Fibroblast of skin of back (primary cell): ENCODE measurements at regions not wholly inside any gene's neighbourhood (a gene's known extent, or its start where the extent isn't known, plus 50 kb on each side); places are given as distances from the start of the nearest gene placed in this dataset.

ENCODE experiments used
- DNase-seq: peaks from one replicate; pipeline ENCODE4 v3.0.0-alpha.2; 2013

DNA sequence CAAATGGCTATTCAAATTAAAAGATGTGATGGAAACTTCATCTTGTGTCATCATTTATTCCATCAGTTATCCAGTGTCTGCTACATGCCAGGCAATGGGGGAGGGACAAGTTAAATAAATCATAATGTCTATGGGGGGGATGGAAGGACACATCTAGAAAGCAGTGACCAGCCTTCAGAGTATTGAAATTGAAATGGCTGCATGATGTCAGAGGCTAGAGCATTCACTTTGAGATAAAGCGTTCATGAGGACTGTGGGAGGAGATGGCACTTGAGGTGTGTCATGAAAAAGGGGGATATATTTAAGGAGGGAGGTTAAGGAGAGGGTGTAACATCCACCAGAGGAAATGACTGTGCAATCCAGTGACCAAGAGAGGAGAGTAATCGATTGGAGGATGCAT is 50.6 kb downstream of the SLIT2 start:
- no peak for DNase-seq

DNA sequence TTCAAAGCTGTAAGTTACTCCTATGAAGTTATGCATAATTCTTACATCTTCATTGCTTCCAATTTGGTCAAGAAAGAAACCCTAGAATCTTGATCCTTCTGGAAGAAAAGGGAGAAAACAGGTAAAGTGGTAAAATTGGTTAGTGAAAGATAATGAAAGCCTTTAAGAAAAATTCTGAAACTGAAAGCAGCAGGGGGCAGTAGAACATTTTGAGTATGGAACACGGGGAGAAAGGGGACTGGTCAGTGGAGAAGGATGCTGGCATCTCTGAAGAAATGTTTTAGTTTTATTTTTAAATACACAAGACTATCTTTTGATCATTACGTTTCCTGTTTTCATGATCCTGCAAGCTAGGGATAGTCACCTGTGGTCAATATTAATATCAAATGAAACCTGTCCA is 54.3 kb downstream of the SLIT2 start:
- no peak for DNase-seq

DNA sequence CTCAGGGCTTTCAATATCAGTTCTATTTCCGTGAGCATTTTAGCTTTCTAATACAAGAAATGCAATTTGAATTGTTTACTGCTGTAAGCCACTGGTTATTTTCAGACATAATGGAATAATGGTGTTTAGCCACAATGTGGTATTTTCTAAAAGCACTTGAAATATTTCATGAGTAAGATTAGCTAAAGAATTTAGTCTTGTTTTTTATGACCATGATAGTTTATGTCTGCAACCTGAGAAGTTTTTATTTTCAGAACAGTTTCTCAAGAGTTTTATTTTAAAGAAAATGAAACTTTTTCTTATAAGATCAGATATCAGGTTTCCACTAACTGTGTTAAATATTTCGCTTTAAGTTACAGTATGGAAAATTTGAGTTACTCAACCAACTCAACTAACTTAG is 60.2 kb downstream of the SLIT2 start:
- DNase-seq = peak; percentile 34

DNA sequence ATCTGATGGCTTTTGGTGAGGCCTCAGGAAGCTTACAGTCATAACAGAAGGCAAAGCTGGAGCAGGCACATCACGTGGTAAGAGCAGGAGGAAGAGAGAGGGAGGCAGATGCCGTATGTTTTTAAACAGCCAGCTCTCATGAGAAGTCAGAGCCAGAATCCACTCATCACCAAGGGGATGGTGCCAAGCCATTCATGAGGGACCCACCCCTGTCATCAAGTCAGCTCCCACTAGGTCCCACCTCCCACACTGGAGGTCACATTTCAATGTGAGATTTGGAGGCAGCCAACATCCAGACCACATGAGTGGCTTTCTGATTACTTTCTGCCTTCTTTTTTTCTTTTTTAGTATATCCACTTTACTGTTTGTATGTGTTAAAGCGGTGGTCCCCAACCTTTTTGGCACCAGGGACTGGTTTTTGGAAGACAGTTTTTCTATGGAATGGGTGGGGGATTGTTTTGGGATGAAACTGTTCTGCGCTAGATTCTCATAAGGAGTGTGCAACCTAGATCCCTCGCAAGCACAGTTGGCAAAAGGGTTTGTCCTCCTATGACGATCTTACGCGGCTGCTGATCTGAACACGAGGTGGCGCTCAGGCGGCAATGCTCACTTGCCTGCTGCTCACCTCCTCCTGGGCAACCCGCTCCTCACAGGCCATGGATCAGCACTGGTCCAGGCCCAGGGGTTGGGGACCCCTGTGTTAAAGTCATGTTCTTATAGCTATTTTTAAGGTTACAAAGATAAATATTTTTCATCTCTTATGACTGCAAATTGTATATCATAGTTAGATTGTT is 61.7 kb downstream of the SLIT2 start:
- no peak for DNase-seq

DNA sequence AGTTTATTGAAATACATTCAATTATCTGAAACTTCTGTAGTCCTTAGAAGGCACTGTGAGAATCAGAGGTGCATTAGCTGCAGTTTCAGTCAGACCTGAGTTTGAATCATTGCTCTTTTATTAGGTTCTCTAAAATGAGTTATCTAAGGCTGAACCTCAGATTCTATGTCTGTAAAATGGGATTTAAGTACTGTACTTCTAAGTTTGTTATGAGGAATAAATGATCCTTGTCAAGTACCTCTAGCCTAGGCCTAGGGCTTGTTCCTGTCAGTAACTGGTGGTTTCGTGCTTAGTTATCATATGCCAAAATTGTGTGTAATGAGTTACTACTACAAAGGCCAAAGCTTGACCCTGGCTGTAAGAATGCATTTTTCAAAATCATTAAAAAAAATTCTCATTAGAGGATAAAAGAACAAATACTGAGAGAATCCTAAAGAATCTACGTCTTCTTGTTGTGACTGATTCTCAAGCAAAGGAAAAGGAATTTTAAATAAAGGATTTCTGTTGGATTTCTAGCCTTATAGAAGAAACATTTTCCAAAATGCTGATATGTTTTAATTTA is 65.8 kb downstream of the SLIT2 start:
- DNase-seq = no peak

DNA sequence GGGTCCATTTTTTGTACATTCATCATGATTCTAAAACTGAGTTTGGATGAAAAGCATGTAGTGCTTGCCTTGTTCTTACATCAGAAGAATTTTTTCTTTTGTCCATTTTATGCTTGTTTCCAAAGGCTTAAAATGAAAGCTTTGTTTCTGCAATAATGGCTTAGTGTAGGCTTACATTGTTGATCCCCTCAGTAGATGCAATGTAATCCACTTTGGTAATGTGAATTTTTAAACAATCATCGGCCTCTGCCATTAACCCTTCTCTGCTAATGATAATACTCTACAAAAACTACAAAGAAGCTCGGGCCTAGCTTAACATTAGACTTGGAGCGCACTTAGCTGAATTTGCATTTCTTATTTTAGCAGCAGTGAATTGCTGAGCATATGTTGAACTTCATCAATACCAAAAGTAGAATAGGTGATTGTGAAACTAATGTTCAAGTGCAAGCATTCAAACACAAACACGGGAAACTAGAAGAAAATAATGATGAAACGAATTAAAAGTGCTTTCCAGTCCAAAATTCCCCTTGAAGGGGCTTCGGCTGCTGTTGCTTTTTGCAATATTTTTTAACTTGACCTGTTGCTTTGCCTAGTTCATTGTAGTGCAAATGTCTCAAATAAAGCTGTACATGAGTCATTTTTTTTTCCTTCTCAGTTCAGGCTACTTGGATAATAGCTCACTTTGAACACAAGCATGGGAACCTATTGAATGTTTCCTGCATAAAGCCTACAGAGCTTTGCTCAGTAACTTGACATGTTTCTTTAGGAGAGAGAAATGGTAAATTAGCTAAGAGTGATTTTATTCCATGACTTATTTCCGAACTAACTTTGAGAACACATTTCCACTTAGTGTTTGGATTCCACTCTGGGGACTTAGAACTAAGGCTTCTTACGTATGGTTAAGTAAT is 66.5 kb downstream of the SLIT2 start:
- DNase-seq = peak; percentile 19

DNA sequence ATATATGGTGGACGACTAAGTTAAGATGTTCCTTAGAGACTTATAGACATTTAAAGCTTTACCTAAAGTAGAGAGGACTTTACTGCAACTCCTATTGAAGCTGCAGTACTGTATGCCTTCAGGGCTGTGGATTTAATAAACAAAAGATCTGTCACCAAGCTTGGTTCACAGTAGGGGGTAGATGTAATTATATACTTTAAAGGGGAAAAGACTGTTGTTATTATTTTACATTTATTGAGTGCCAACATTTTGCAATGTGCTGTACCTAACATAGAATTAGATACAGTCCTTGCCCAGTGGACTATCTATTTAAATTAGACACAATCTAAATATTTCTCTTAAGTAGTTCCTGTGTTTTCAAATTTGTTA is 67.2 kb downstream of the SLIT2 start:
- no peak for DNase-seq

DNA sequence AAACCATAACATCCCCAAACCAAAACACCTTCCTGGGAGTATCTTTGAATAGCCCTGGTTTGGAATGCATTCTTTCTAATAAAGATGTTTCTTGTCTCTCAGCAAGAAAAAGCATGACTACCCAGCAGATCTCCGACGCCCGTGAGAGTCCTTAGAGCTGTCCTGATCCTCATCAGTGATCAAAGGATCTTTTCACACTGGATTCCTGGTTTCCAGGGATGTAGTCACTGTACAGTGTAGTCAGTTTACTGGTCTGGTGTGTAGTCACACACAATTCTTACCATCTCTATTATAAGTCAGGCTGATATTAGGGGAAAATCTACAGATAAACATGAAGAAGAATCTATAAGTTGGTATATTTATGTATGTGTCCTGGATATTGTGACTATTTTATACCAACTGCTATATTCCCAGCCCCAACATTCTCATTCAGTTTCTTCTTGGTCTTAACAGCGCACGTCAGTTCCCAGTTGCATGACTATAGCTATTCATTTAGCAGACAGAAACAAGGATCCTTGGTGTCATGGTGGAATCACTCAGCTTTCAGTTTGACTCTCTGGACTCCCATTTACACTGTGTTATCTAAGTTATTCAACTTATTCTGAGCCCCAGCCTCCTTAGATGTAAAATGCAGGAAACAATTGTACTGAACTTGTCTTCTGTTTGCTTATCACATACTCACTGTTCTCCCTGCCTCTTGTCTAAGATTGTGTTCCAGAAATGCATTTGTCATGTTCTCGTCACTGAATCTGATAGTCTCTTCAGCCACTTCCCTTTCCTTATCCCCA is 68.3 kb downstream of the SLIT2 start:
- no peak for DNase-seq

DNA sequence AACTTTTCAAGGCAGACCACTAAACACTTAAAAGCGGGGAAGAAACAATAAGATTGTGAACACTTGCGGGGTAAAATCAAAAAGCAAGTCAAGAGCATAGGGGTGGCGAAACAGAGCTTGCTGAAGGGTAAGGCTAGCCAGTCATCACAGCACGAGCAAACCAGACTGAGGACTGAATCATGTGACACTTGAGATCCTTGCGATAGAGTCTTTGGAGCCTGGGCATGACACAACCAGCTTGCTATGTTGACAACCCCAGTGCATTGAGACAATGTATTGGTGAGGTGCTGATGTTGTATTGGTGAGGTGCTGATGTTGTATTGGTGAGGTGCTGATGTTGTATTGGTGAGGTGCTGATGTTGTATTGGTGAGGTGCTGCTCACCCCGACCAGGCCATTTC is 72.3 kb downstream of the SLIT2 start:
- DNase-seq = peak; percentile 36

DNA sequence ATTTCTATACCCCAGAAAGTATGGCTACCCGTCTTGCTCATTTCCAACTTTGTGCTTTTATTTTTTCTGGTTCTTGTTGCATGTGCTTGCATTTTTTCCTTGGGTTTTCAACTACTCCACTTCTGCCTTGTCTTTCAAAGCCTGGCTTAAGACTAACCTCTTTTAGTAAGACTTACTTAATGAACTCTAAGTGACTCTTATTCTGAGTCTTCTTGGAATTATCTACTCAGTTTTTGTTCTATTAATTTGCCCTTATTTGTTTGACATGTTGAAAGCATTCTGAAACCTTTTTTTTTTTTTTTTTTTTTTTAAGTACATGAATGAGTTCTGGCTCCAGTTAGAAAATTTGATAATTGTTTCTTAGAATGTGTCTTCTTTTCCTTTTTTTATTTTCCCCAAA is 74.8 kb downstream of the SLIT2 start:
- DNase-seq = no peak

DNA sequence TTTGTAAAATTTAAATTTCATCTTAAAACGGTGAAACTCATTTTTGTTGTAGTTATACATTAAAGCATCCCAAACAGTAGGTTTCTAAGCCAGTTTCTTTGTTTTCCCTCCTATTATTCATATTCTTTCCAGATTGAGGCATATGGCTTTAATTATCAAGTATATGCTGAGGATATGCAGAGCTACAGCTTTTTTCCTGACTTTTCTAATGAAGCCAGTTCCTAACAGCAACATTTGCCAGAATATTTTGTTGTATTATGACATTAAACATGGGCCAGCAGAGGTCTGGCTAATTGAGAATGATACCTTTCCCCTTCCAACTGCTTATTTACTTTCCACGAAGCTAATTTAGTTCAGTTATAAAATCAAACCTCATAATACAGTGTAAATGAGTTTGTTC is 75.3 kb downstream of the SLIT2 start:
- DNase-seq = peak; percentile 22

DNA sequence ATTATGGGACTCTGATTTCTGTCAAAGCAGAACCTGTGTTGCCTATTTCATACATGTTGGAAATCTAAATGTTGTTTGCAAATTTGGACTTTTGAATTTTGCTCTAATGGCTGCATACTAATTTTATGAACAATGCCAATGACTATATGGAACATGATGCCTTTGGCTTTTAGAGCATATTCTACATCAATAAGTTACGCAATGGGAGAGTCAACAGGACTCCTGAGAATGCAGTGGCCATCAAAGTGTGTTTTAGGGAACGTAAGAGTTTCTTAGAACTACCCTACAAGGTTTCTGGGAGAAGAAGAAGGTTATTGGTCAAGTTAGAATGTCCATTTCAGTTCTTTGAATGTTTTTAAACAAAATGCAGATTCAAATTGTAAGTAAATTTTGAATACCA is 76.1 kb downstream of the SLIT2 start:
- DNase-seq = no peak

DNA sequence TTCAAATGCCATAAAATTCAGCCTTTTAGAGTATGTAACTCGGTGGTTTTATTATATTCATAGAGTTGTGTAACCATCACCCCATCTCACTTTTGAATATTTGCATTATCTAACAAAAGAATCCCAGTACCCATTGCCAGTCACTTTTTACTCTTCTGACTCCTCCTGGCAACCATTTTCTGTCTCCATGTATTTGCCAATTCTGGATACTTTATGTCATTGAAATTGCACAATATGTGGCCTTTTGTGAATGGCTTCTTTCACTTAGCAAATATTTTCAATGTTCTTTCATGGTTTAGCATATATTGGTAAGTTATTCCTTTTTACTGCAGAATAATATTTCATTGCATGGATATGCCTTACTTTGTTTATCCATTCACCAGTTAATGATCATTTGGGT is 79.9 kb downstream of the SLIT2 start:
- DNase-seq = no peak

DNA sequence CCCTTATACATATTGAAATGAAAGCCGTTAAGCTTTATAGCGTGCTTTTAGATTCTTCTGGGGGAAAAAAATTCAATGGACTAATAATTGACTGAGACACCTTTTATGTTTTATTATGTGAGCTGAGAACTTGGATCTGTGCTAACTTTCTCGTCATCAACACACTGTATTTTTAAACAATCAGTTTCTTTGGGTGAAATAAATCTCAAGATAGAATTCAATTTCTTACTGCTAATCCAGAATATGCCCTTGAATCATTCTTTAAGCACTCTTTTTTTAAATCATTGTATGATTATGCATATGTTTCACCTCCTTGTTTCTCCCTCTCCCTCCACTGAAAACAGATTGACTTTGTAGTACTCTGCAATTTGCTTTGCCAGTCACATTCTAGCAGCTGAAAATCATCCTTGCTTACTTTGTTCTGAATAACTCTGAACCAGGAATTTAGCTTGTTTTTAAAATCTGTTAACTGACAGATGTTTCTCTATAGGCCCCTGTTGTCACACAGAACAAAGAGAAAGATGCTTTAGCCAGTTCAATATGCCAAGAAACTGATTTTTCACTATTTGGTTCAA is 81.5 kb downstream of the SLIT2 start:
- DNase-seq = no peak

DNA sequence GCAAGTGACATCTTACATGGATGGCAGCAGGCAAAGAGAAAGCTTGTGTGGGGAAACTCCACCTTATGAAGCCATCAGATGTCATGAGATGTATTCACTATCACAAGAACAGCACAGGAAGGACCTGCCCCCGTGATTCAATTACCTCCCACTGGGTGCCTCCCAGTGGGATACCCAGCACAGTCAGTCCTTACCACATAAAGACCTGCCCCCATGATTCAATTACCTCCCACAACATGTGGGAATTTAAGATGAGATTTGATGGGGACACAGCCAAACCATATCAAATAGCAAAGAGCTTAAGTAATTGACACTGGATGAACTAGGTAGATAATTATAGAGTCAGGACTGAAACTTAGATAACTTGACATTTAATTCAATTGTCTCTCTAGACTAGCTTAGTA is 85.6 kb downstream of the SLIT2 start:
- DNase-seq = peak; percentile 68

DNA sequence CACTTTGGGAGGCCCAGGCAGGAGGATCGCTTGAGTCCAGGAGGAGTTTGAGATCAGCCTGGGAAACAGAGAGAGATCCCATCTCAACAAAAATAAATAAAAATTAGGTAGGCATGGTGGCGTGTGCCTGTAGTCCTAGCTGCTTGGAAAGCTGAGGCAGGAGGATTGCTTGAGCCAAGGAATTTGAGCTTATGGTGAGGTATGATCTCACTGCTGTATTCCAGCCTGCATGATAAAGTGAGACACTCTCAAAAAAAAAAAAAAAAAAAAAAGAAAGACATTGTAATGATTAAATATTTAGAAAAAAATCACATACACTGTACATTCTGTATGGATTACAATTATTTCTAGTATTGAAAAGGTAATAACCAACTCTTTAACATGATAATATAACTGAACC is 87.1 kb downstream of the SLIT2 start:
- no peak for DNase-seq

DNA sequence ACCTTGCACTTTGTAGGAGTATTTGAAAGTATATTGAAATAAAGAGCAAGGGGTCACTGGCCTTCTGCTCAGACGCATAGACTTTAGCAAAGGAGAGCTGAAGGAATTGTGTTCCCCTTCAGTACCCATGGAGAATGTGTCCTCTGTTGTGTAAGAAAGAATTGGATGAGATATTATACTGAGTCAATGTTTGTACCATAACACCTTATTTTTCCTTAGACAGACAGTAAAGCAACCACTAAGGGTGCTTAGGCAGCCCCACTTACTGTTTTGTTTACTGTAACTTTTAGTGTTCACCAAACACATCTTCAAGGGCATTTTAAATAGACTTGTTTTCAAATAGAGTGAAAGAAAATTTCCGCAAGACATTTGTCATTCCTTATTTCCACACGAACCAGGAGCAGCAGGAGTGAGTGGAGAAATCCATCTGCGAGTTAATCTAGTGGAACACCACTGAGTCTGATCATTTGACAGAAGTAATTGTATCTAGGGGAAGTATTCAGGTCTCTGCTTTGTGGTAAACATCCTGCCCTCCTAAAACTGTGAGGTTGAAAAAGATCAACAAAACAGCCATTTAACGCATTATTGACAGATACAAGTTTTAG is 89.5 kb downstream of the SLIT2 start:
- no peak for DNase-seq

DNA sequence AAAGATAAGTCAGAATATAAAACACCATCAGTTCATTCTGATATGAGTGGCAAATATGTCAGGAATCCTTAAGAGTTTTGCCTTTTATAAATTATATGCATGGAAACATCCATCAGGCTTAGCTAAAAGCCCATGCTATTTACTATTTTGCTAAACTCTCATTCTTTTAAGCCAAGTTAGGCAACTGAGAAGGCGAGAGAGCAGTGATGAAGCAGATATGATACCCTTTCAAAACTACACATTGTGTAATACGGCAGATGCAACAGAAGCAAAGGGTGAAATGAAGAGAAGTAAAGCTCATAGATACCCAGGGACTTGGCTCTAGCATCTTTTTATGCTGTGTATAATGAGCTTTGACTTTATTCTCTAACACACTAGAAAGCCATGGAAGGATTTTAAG is 95.8 kb downstream of the SLIT2 start:
- no peak for DNase-seq

DNA sequence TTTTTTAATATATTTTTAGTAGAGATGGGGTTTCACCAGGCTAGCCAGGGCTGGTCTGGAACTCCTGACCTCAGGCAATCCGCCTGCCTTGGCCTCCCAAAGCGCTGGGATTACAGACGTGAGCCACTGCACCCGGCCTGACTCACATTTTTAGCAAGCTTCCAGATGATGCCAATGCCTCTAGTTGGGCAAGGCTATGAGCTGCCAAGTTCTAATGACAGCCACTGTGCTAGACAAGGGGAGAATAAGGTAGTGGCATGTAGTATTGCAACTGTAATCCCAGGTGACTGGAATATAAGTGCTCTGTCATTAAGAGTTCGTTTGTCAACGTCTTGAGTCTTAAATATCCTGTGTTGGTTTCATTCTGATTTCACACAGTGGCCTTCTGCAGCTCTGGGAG is 96.7 kb downstream of the SLIT2 start:
- DNase-seq = no peak

DNA sequence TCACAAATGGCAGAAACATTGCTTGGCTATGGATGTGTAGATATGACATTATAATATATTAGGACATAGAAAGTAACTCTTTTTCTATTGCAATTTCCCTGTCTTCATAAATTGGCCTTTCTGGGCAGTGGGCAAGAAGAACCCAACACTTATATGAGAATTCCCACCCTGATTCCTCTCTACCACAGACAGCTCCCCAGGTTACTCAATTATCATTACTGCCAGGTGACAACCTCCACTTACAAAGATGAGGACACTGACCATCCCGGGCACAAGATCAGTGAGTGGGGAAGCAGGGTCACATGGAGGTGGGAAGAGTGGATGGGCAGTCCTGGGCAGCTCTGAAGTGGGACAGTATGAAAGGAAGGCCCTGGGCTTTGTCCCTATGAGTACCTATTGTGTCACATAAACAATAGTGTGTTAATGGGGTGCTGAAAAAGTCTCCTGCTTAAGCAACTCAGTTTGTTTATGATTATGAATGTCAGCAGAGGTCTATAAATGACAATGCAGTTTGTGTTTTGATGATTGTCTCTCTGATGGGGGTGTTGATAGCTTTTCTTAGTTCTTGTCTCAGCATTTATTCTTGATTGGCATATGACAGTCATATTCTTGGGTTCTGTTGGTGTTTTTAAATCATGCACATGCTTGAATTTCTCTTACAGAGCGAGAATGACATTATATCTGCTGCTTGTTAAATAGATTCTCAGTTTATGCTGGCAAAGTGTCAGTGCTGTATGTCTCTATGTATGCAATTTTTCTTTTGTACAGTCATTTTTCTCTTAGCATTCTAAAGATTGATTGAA is 99.9 kb downstream of the SLIT2 start:
- DNase-seq = no peak

DNA sequence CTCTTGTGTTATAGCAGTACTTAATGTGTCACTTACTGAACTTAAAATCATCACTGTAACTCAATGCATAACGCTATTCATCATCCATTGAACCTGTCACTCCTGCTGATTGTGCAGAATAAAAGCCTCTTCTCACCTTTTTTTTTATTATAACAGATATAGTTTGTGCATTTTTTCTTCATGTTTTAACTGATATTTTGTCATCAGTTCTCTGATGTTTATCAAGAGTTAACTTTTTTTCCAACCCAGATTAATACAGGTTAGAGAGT is 100.4 kb downstream of the SLIT2 start:
- DNase-seq = no peak

DNA sequence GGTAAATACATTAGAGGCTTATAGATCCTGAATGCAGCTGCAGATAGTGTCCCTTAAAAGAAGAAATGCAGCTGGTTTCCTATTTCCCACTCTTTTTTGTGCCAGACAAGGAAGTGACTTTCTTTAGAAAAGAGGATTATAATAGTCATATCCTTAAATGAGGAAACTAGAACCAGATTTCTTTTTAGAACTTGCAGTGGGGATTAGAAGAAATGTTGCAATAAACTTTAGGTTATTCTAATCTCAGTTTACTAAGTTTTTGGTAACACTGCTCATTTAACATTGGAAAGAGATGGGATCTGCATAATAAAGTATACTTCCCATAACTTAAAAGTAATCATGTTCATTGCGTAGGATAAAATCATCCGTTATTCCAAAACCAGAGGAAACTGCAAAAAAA is 101.9 kb downstream of the SLIT2 start:
- no peak for DNase-seq
